Peyer's patch (tissue), 4 donors: ENCODE measurements at regions not wholly inside any gene's neighbourhood (a gene's known extent, or its start where the extent isn't known, plus 50 kb on each side); places are given as distances from the start of the nearest gene placed in this dataset.

ENCODE experiments used
- POLR2A ChIP-seq, 2 donors: fragments of 450-650 bp; IDR thresholded peaks; one replicate each; pipeline ENCODE4 v1.5.1; 2017; ENCODE audit warnings: antibody characterized with exemption in 2 of 2, mild to moderate bottlenecking in 2 of 2, moderate library complexity in 2 of 2
- TF ChIP-seq, protein P1 (sequence below), 6 experiments: fragments of 450-650 bp in 4 of 6; fragments of 200-600 bp in 2 of 6; sonication (generic) in 1 of 6; IDR thresholded peaks; one replicate each; pipeline ENCODE4 v1.5.1; 2017 to 2019; ENCODE audit warnings: antibody characterized with exemption in 6 of 6, mild to moderate bottlenecking in 3 of 6, moderate library complexity in 1 of 6

DNA sequence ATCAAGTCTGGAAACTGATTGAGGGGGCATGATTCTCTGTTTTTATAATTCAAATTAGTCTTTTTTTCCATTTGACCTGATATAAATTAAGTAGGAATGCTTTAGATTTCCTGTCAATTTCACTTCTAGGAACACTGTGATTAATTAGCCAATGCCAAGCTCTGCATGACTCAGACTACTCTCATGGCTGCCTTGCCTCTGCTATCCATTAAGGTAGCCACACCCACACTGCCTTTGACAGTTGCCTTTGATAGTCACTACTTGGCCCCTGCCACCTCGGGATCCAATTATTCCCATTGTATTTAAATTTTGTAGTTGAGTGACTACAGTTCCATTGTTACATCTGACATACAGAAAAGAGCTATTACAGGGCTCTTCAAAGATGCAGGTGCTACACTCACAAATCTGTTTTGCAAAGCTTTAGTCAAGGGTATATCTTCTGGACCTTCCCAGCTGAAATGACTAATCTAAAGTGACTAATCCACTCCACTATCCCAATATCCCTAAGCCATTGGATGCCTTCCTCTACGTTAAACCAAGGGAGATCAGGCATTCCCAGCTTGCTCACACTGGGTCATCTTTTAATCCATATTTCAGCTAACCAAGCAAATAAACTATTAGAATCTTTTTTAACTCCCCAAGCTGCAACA, 1193.1 kb upstream of the MIR17HG start:
- TF ChIP-seq, protein P1, sequence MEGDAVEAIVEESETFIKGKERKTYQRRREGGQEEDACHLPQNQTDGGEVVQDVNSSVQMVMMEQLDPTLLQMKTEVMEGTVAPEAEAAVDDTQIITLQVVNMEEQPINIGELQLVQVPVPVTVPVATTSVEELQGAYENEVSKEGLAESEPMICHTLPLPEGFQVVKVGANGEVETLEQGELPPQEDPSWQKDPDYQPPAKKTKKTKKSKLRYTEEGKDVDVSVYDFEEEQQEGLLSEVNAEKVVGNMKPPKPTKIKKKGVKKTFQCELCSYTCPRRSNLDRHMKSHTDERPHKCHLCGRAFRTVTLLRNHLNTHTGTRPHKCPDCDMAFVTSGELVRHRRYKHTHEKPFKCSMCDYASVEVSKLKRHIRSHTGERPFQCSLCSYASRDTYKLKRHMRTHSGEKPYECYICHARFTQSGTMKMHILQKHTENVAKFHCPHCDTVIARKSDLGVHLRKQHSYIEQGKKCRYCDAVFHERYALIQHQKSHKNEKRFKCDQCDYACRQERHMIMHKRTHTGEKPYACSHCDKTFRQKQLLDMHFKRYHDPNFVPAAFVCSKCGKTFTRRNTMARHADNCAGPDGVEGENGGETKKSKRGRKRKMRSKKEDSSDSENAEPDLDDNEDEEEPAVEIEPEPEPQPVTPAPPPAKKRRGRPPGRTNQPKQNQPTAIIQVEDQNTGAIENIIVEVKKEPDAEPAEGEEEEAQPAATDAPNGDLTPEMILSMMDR (IDR thresholded peaks at IDR 0.05): no peak
- no peak for TF ChIP-seq POLR2A (IDR thresholded peaks at IDR 0.05)
